ENCODE measurements at regions not wholly inside any gene's neighbourhood (a gene's known extent, or its start where the extent isn't known, plus 50 kb on each side); places are given as distances from the start of the nearest gene placed in this dataset.

DNA sequence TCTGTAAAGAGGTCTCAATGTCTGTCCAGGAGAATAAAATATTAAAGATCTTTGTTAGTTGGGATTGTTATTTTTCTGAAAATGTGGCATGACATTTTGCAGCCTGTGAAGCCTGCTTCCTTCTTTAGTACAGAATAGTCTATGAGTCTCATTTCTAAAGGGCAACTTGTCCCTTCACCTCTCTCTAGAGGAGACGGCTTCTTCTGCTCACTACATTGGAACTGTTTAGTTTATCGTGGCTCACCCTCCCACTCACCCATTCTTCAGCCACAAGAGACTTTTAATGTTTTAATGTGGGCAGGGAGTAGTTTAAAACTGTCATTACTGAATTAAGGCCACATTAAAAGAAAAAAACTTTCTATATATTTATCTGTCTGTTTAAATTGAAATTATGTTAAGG, 161.0 kb downstream of the BARD1 start:
- no peak for TF ChIP-seq CTCF (IDR thresholded peaks at IDR 0.05; ENCODE audit: low read depth, low read length)
- H3K9me3 ChIP-seq (ENCODE audit: severe bottlenecking) = no peaks in the 10 kb centered on the region
- H3K36me3 ChIP-seq = no peaks in the 10 kb centered on the region
- H3K4me3 ChIP-seq (ENCODE audit: low read depth, low read length) = no peak overlapping the region
- H3K27me3 ChIP-seq (ENCODE audit: insufficient read depth, low read depth, severe bottlenecking) = no peaks in the 10 kb centered on the region
- no peak for DNase-seq
- no peak overlapping the region for H3K27ac ChIP-seq

DNA sequence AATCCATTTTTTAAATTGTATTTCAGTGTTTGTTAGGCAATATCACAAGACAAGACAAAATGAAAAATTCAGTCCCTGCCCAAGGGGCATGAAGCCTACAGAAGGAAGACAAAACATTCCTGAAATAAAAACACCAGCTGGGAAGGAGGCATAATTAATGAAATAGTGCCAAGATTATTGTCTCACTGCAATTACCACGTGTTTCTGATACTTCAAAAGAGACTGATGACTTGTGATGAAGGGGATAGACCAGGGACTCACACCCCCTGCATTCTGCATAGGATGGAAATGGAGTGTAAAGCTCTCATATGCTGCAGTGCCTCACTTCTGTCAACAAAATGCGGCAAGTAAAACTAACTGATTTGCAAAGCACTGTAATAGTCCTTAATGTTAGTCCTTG, 178.1 kb downstream of the BARD1 start:
- no peaks in the 10 kb centered on the region for H3K9me3 ChIP-seq (ENCODE audit: severe bottlenecking)
- H3K27ac ChIP-seq = peak overlapping the region; percentile 74
- no peak for DNase-seq
- no peak for TF ChIP-seq CTCF (IDR thresholded peaks at IDR 0.05; ENCODE audit: low read depth, low read length)
- H3K36me3 ChIP-seq = peaks cover 14% of the 10 kb centered on the region
- no peaks in the 10 kb centered on the region for H3K27me3 ChIP-seq (ENCODE audit: insufficient read depth, low read depth, severe bottlenecking)
- H3K4me3 ChIP-seq (ENCODE audit: low read depth, low read length) = no peak overlapping the region

- TF ChIP-seq CTCF (IDR thresholded peaks at IDR 0.05; ENCODE audit: low read depth, low read length) = no peak
- H3K27me3 ChIP-seq (ENCODE audit: insufficient read depth, low read depth, severe bottlenecking) = no peaks in the 10 kb centered on the region
- H3K36me3 ChIP-seq = peaks cover 16% of the 10 kb centered on the region
- peak; percentile 77 for DNase-seq
- peak overlapping the region; percentile 74 for H3K27ac ChIP-seq
- peak overlapping the region; percentile 41 for H3K4me3 ChIP-seq (ENCODE audit: low read depth, low read length)
- H3K9me3 ChIP-seq (ENCODE audit: severe bottlenecking) = no peaks in the 10 kb centered on the region
Measured at GRCh38 chr2:214630402-214631045, 179.0 kb downstream of the BARD1 start.

GRCh38 chr2:214629875-214630274, 179.6 kb downstream of the BARD1 start:
- Histone ChIP-seq H3K27ac (peak overlapping the region; percentile 74), H3K27me3 (ENCODE audit: insufficient read depth, low read depth, severe bottlenecking) (no peaks in the 10 kb centered on the region), H3K36me3 (peaks cover 16% of the 10 kb centered on the region), H3K9me3 (ENCODE audit: severe bottlenecking) (no peaks in the 10 kb centered on the region), H3K4me3 (ENCODE audit: low read depth, low read length) (peak overlapping the region; percentile 41)
- DNase-seq = no peak
- no peak for TF ChIP-seq CTCF (IDR thresholded peaks at IDR 0.05; ENCODE audit: low read depth, low read length)
